DND-41 (cell line): ENCODE measurements at regions not wholly inside any gene's neighbourhood (a gene's known extent, or its start where the extent isn't known, plus 50 kb on each side); places are given as distances from the start of the nearest gene placed in this dataset.

Source experiments
- ATAC-seq: fragments of 200-7000 bp; cut with Tn5 transposase; 3 replicates; pipeline ENCODE4 v1.9.1; 2021; ENCODE audit warnings: low read depth; ENCODE audit not compliant: insufficient read depth
- DNase-seq: peaks from one replicate; pipeline ENCODE4 v3.0.0-alpha.2; 2020
- H2AFZ ChIP-seq: 2 replicates; pipeline ENCODE4 v1.6.0; 2012; ENCODE audit warnings: low read depth, low read length
- H3K27ac ChIP-seq: 2 replicates; pipeline ENCODE4 v1.5.1; 2012; ENCODE audit warnings: low read length, inconsistent platforms
- H3K27me3 ChIP-seq: fragments of 200-600 bp; sonication (generic); 2 replicates; pipeline ENCODE4 v1.6.0; 2012; ENCODE audit warnings: low read length, mild to moderate bottlenecking, inconsistent platforms; ENCODE audit not compliant: insufficient read depth, poor library complexity
- H3K36me3 ChIP-seq: 2 replicates; pipeline ENCODE4 v1.5.1; 2012; ENCODE audit warnings: low read length, inconsistent platforms; ENCODE audit not compliant: insufficient read depth
- H3K4me1 ChIP-seq: 2 replicates; pipeline ENCODE4 v1.5.1; 2012; ENCODE audit warnings: mild to moderate bottlenecking, low read length; ENCODE audit not compliant: insufficient read depth
- H3K4me2 ChIP-seq: 2 replicates; pipeline ENCODE4 v1.6.0; 2012; ENCODE audit warnings: mild to moderate bottlenecking, moderate library complexity, low read length, inconsistent platforms; ENCODE audit not compliant: insufficient read depth
- H3K4me3 ChIP-seq, 2 experiments: fragments of 200-600 bp in 1 of 2; shearing (Covaris generic) in 1 of 2; 2 replicates each; pipeline ENCODE4 v1.5.1; 2012 to 2016; ENCODE audit warnings: inconsistent platforms in 2 of 2, low read length in 2 of 2, mild to moderate bottlenecking in 2 of 2, low read depth in 1 of 2, moderate library complexity in 1 of 2
- H3K79me2 ChIP-seq: 2 replicates; pipeline ENCODE4 v1.6.0; 2012; ENCODE audit warnings: low read length, inconsistent platforms; ENCODE audit not compliant: insufficient read depth
- H3K9ac ChIP-seq: 2 replicates; pipeline ENCODE4 v1.6.0; 2012; ENCODE audit warnings: low read depth, mild to moderate bottlenecking, inconsistent platforms, low read length, moderate library complexity
- H3K9me3 ChIP-seq: 2 replicates; pipeline ENCODE4 v1.5.1; 2012; ENCODE audit warnings: low read length, moderate library complexity, mild to moderate bottlenecking, inconsistent platforms; ENCODE audit not compliant: insufficient read depth, severe bottlenecking
- H4K20me1 ChIP-seq: 2 replicates; pipeline ENCODE4 v1.6.0; 2012; ENCODE audit warnings: low read length; ENCODE audit not compliant: insufficient read depth
- EZH2 ChIP-seq: IDR thresholded peaks from 3 replicates; pipeline ENCODE4 v1.6.1; 2012; ENCODE audit warnings: borderline replicate concordance, low read depth, mild to moderate bottlenecking, moderate library complexity, low read length, inconsistent platforms; ENCODE audit not compliant: severe bottlenecking
- TF ChIP-seq, protein P1 (sequence below): IDR thresholded peaks from 2 replicates; pipeline ENCODE4 v1.5.1; 2012; ENCODE audit warnings: borderline replicate concordance, low read length, moderate library complexity, mild to moderate bottlenecking; ENCODE audit not compliant: poor library complexity, severe bottlenecking; ENCODE audit errors: extremely low read depth

DNA sequence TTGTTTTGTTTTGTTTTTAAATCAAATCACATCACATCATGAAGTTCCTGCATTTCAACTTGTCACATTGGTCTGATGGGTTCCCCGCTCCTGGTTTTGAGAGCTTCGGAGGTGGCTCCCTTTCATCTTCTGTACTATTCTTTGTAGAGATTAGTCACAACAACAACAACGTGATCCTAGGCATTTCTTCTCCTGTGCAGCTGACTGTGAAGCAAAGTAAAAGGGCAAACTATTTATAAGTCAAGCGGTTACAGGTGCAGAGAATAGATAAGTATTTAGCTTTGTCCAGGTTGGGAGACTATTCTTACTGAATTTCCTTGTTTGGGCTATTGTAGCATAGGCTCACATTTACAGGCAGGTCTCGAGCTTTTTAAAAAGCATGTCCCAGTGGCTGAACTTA is 197.7 kb upstream of the CDKN2B start:
- ATAC-seq (no peak), DNase-seq (no peak)
- Histone ChIP-seq H3K9ac (no peak overlapping the region), H4K20me1 (no peaks in the 10 kb centered on the region), H3K4me1 (peaks cover 13% of the 10 kb centered on the region), H3K27me3 (no peaks in the 10 kb centered on the region), H3K9me3 (no peaks in the 10 kb centered on the region), H2AFZ (no peak overlapping the region), H3K36me3 (no peaks in the 10 kb centered on the region), H3K79me2 (no peaks in the 10 kb centered on the region), H3K4me2 (no peak overlapping the region), H3K4me3 (no peak overlapping the region), H3K27ac (no peak overlapping the region)
- TF ChIP-seq EZH2, result no peak
- TF ChIP-seq, protein P1, sequence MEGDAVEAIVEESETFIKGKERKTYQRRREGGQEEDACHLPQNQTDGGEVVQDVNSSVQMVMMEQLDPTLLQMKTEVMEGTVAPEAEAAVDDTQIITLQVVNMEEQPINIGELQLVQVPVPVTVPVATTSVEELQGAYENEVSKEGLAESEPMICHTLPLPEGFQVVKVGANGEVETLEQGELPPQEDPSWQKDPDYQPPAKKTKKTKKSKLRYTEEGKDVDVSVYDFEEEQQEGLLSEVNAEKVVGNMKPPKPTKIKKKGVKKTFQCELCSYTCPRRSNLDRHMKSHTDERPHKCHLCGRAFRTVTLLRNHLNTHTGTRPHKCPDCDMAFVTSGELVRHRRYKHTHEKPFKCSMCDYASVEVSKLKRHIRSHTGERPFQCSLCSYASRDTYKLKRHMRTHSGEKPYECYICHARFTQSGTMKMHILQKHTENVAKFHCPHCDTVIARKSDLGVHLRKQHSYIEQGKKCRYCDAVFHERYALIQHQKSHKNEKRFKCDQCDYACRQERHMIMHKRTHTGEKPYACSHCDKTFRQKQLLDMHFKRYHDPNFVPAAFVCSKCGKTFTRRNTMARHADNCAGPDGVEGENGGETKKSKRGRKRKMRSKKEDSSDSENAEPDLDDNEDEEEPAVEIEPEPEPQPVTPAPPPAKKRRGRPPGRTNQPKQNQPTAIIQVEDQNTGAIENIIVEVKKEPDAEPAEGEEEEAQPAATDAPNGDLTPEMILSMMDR, result no peak

GRCh38 chr9:22208846-22209585 is 199.9 kb upstream of the CDKN2B start:
- no peaks in the 10 kb centered on the region for H3K27me3 ChIP-seq
- no peaks in the 10 kb centered on the region for H3K36me3 ChIP-seq
- peak overlapping the region in 1 of 2 experiments; percentile 13; a peak in 2 of 4 replicates for H3K4me3 ChIP-seq
- no peak for TF ChIP-seq EZH2
- TF ChIP-seq, protein P1, result no peak
- peak; percentile 84 for ATAC-seq
- no peak overlapping the region for H3K9ac ChIP-seq
- H3K79me2 ChIP-seq, result no peaks in the 10 kb centered on the region
- H4K20me1 ChIP-seq, result no peaks in the 10 kb centered on the region
- H2AFZ ChIP-seq, result peak overlapping the region; percentile 66
- H3K27ac ChIP-seq, result peak overlapping the region; percentile 51
- H3K9me3 ChIP-seq, result no peaks in the 10 kb centered on the region
- peak overlapping the region; percentile 55 for H3K4me2 ChIP-seq
- peaks cover 13% of the 10 kb centered on the region for H3K4me1 ChIP-seq
- DNase-seq, result peak; percentile 18

- ATAC-seq (no peak), DNase-seq (no peak)
- Histone ChIP-seq H3K9me3 (no peaks in the 10 kb centered on the region), H3K36me3 (no peaks in the 10 kb centered on the region), H3K27ac (no peak overlapping the region), H3K79me2 (no peaks in the 10 kb centered on the region), H2AFZ (no peak overlapping the region), H3K27me3 (no peaks in the 10 kb centered on the region), H3K4me1 (peaks cover 13% of the 10 kb centered on the region), H3K4me3 (no peak overlapping the region), H3K9ac (no peak overlapping the region), H4K20me1 (no peaks in the 10 kb centered on the region), H3K4me2 (no peak overlapping the region)
- TF ChIP-seq, protein P1, result no peak
- TF ChIP-seq EZH2, result no peak
These were observed 201.2 kb upstream of the CDKN2B start for GRCh38 chr9:22210262-22210661.

DNA sequence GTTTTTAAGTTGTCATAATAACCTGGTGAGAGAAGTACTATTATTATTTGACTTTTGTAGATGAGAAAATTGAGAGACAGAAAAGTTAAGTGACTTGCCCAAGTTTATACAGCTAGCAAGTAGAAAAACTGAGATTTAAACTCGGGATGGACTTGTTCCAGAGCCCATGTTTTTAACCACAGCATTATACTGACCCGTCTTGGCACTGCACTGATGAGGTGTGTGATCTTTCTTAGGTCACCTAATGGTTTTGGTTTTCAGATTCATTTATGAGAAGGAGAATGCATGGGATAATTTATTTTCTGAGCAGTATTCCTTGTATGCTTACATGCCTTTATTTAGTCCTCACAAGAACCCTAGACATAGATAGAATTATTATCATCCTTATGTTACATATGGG is 201.8 kb upstream of the CDKN2B start:
- H3K27ac ChIP-seq, result no peak overlapping the region
- H3K36me3 ChIP-seq, result no peaks in the 10 kb centered on the region
- H3K27me3 ChIP-seq, result no peaks in the 10 kb centered on the region
- ATAC-seq (no peak), DNase-seq (no peak)
- TF ChIP-seq, protein P1, result no peak
- TF ChIP-seq EZH2, result no peak
- no peak overlapping the region for H3K4me3 ChIP-seq
- H2AFZ ChIP-seq, result no peak overlapping the region
- no peaks in the 10 kb centered on the region for H3K79me2 ChIP-seq
- H3K4me1 ChIP-seq, result peaks cover 13% of the 10 kb centered on the region
- H3K9ac ChIP-seq, result no peak overlapping the region
- H3K9me3 ChIP-seq, result no peaks in the 10 kb centered on the region
- H4K20me1 ChIP-seq, result no peaks in the 10 kb centered on the region
- H3K4me2 ChIP-seq, result no peak overlapping the region
